Suprapubic skin (tissue), 4 donors: ENCODE measurements at regions not wholly inside any gene's neighbourhood (a gene's known extent, or its start where the extent isn't known, plus 50 kb on each side); places are given as distances from the start of the nearest gene placed in this dataset.
A peak's percentile ranks its signal among the peaks of the same experiment; 100 is the strongest.

ENCODE experiments used
- DNase-seq, 2 donors: peaks; one replicate each; pipeline ENCODE4 v3.0.0-alpha.2; 2019; ENCODE audit warnings: low spot score in 2 of 2
- H3K27ac ChIP-seq: fragments of 200-600 bp; sonication (generic); one replicate; pipeline ENCODE4 v1.5.1; 2019
- H3K27me3 ChIP-seq: fragments of 200-600 bp; sonication (generic); one replicate; pipeline ENCODE4 v1.5.1; 2019
- H3K36me3 ChIP-seq: fragments of 200-600 bp; sonication (generic); one replicate; pipeline ENCODE4 v1.5.1; 2019
- H3K4me1 ChIP-seq: fragments of 200-600 bp; sonication (generic); one replicate; pipeline ENCODE4 v1.5.1; 2019
- H3K4me3 ChIP-seq: fragments of 200-600 bp; sonication (generic); one replicate; pipeline ENCODE4 v1.5.1; 2019; ENCODE audit warnings: mild to moderate bottlenecking
- H3K9me3 ChIP-seq: fragments of 200-600 bp; sonication (generic); one replicate; pipeline ENCODE4 v1.5.1; 2019
- CTCF ChIP-seq, 2 donors: fragments of 200-600 bp in 1 of 2; fragments of 450-650 bp in 1 of 2; sonication (generic) in 1 of 2; IDR thresholded peaks; one replicate each; pipeline ENCODE4 v1.5.1; 2016 to 2019; ENCODE audit warnings: antibody characterized with exemption in 2 of 2, mild to moderate bottlenecking in 1 of 2, moderate library complexity in 1 of 2
- EP300 ChIP-seq: sonication (generic); formaldehyde crosslinking; IDR thresholded peaks from one replicate; pipeline ENCODE4 v1.6.1; 2017; ENCODE audit warnings: antibody characterized with exemption
- POLR2A ChIP-seq, 2 donors: fragments of 450-650 bp; IDR thresholded peaks; one replicate each; pipeline ENCODE4 v1.6.1; 2017; ENCODE audit warnings: antibody characterized with exemption in 2 of 2, mild to moderate bottlenecking in 2 of 2, moderate library complexity in 2 of 2
- POLR2AphosphoS5 ChIP-seq, 3 donors: sonication (generic); formaldehyde crosslinking; IDR thresholded peaks; one replicate each; pipeline ENCODE4 v1.6.1; 2017; ENCODE audit warnings: antibody characterized with exemption in 3 of 3
- WGBS: methylation state at CpG from one replicate; pipeline ENCODE4 v1.1.5; 2018; 5-methylcytosine and 5-hydroxymethylcytosine counted together

DNA sequence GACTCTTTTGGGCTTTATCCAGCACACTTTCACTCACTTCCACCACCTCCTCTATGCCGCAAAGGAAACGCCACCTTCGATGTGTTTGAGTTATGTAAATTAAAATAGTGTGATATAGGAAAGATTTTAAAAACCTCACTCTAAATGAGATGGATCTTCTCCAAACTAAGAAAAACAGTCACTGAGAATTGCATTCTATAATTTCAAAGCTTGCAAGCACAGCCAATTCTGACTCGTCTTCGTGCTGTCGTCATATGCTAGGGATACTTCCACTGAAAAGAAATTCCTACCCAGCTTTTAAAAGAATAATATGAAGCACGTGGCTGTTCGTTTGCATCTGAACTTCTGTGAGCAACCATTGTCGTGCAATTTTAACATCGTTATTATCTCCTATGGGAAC lies 162.5 kb downstream of the SH3BP4 start:
- H3K27me3 ChIP-seq: peaks cover 10% of the 10 kb centered on the region
- no peaks in the 10 kb centered on the region for H3K4me1 ChIP-seq
- H3K36me3 ChIP-seq: no peaks in the 10 kb centered on the region
- DNase-seq: no peak
- TF ChIP-seq POLR2AphosphoS5 (IDR thresholded peaks at IDR 0.05): no peak
- TF ChIP-seq CTCF (IDR thresholded peaks at IDR 0.05): no peak
- no peak for TF ChIP-seq EP300
- TF ChIP-seq POLR2A (IDR thresholded peaks at IDR 0.05): no peak
- H3K27ac ChIP-seq: no peak overlapping the region
- H3K9me3 ChIP-seq: no peaks in the 10 kb centered on the region
- H3K4me3 ChIP-seq: no peak overlapping the region
- WGBS: 91% methylated on average over 10 of the region's 10 CpGs

DNA sequence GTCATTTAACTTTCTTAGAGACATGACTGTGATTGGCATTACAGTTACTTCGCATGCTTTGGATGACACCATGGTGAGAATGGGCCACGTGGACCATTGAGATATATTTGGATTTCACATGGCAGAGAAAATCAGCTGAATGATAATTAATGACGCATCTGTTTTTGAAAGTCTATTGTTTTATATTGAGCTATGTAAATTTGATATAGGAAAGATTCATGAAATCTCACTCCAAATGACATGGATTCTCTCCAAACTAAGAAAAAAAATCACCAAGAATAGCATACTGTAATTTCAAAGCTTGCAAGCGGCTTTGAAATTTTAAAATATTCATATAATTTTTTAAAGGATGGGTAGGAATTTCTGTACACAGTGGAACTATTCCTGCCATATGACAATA lies 163.7 kb downstream of the SH3BP4 start:
- WGBS: 91% methylated on average over 4 of the region's 4 CpGs
- no peak for TF ChIP-seq CTCF (IDR thresholded peaks at IDR 0.05)
- DNase-seq: no peak
- H3K4me3 ChIP-seq: no peak overlapping the region
- H3K4me1 ChIP-seq: no peaks in the 10 kb centered on the region
- H3K27me3 ChIP-seq: peaks cover 8% of the 10 kb centered on the region
- H3K27ac ChIP-seq: no peak overlapping the region
- H3K9me3 ChIP-seq: no peaks in the 10 kb centered on the region
- no peaks in the 10 kb centered on the region for H3K36me3 ChIP-seq

GRCh38 chr2:235116885-235117492 lies 165.2 kb downstream of the SH3BP4 start:
- no peaks in the 10 kb centered on the region for H3K36me3 ChIP-seq
- no peaks in the 10 kb centered on the region for H3K4me1 ChIP-seq
- H3K9me3 ChIP-seq: no peaks in the 10 kb centered on the region
- DNase-seq: no peak
- TF ChIP-seq POLR2A (IDR thresholded peaks at IDR 0.05) (no peak), CTCF (IDR thresholded peaks at IDR 0.05) (peak; percentile 49 to 80)
- H3K4me3 ChIP-seq: no peak overlapping the region
- H3K27me3 ChIP-seq: peaks cover 8% of the 10 kb centered on the region
- no peak overlapping the region for H3K27ac ChIP-seq
- WGBS: 1% methylated on average over 3 of the region's 3 CpGs

DNA sequence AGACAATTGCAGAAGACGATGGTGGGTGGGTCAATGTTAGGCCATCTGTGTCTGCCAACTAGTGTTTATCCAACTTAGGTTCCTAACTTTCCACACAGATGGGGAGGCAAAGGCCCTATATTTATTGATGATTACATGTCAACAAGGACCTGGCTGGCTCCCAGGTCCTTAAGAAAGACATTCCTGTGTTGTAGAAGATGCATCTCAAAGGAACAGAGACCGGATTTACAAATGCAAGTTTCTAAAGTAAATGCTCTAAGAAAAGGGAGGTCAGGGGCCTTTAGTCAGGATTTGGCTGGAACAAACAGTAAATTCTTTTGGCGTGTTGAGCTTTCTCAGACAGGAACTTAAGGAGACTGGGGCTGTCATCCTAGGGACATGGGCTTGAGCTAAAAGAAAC lies 175.0 kb downstream of the SH3BP4 start:
- no peak for TF ChIP-seq POLR2AphosphoS5 (IDR thresholded peaks at IDR 0.05)
- no peak for TF ChIP-seq EP300
- TF ChIP-seq CTCF (IDR thresholded peaks at IDR 0.05): no peak
- no peak for TF ChIP-seq POLR2A (IDR thresholded peaks at IDR 0.05)
- H3K27ac ChIP-seq: no peak overlapping the region
- no peak overlapping the region for H3K4me3 ChIP-seq
- no peaks in the 10 kb centered on the region for H3K4me1 ChIP-seq
- DNase-seq: no peak
- peaks cover 5% of the 10 kb centered on the region for H3K27me3 ChIP-seq
- H3K9me3 ChIP-seq: no peaks in the 10 kb centered on the region
- 71% methylated on average over 3 of the region's 3 CpGs for WGBS
- H3K36me3 ChIP-seq: no peaks in the 10 kb centered on the region

GRCh38 chr2:235127931-235128330 lies 176.1 kb downstream of the SH3BP4 start:
- no peaks in the 10 kb centered on the region for H3K36me3 ChIP-seq
- H3K4me1 ChIP-seq: no peaks in the 10 kb centered on the region
- H3K27ac ChIP-seq: no peak overlapping the region
- no peak for TF ChIP-seq EP300
- no peak for TF ChIP-seq POLR2AphosphoS5 (IDR thresholded peaks at IDR 0.05)
- TF ChIP-seq POLR2A (IDR thresholded peaks at IDR 0.05): no peak
- no peak for TF ChIP-seq CTCF (IDR thresholded peaks at IDR 0.05)
- DNase-seq: no peak
- H3K9me3 ChIP-seq: no peaks in the 10 kb centered on the region
- H3K4me3 ChIP-seq: no peak overlapping the region
- WGBS: 93% methylated on average over 3 of the region's 3 CpGs
- peaks cover 5% of the 10 kb centered on the region for H3K27me3 ChIP-seq
